T1000 (cell line): ENCODE measurements at regions not wholly inside any gene's neighbourhood (a gene's known extent, or its start where the extent isn't known, plus 50 kb on each side); places are given as distances from the start of the nearest gene placed in this dataset.

Experiments
- DNase-seq: peaks from one replicate; lab custom pipeline; 2025; ENCODE audit warnings: mixed read lengths; lab: John Stamatoyannopoulos, UW

- DNase-seq: no peak
Observed at GRCh38 chr13:106173891-106174610, 361.4 kb downstream of the EFNB2 start.

- no peak for DNase-seq
Observed at GRCh38 chr13:106173346-106173745, 362.1 kb downstream of the EFNB2 start.

GRCh38 chr13:106172176-106172905 is 363.1 kb downstream of the EFNB2 start:
- DNase-seq: no peak

- DNase-seq: no peak
Observed at GRCh38 chr13:106163426-106163825, 372.0 kb downstream of the EFNB2 start.

- DNase-seq: no peak
Observed at GRCh38 chr13:106161146-106161545, 374.3 kb downstream of the EFNB2 start.

GRCh38 chr13:106159295-106160195 is 375.9 kb downstream of the EFNB2 start:
- no peak for DNase-seq

- peak; percentile 44 for DNase-seq
Observed at GRCh38 chr13:106156468-106156867, 379.0 kb downstream of the EFNB2 start.

GRCh38 chr13:106155411-106155810 is 380.1 kb downstream of the EFNB2 start:
- no peak for DNase-seq

GRCh38 chr13:106153876-106154275 is 381.6 kb downstream of the EFNB2 start:
- DNase-seq: no peak

- DNase-seq: no peak
Observed at GRCh38 chr13:106153041-106153440, 382.4 kb downstream of the EFNB2 start.

GRCh38 chr13:106152047-106152446 is 383.4 kb downstream of the EFNB2 start:
- no peak for DNase-seq

GRCh38 chr13:106151056-106151699 is 384.3 kb downstream of the EFNB2 start:
- peak; percentile 39 for DNase-seq

- no peak for DNase-seq
Observed at GRCh38 chr13:106145997-106146864, 389.2 kb downstream of the EFNB2 start.

- DNase-seq: no peak
Observed at GRCh38 chr13:106145070-106145469, 390.4 kb downstream of the EFNB2 start.

GRCh38 chr13:106143930-106144709 is 391.3 kb downstream of the EFNB2 start:
- no peak for DNase-seq

GRCh38 chr13:106143392-106143791 is 392.1 kb downstream of the EFNB2 start:
- DNase-seq: no peak

GRCh38 chr13:106140476-106140875 is 395.0 kb downstream of the EFNB2 start:
- no peak for DNase-seq

GRCh38 chr13:106139942-106140341 is 395.5 kb downstream of the EFNB2 start:
- DNase-seq: no peak

GRCh38 chr13:106139377-106139776 is 396.1 kb downstream of the EFNB2 start:
- no peak for DNase-seq

- DNase-seq: no peak
Observed at GRCh38 chr13:106138620-106139019, 396.8 kb downstream of the EFNB2 start.
